ENCODE measurements at regions not wholly inside any gene's neighbourhood (a gene's known extent, or its start where the extent isn't known, plus 50 kb on each side); places are given as distances from the start of the nearest gene placed in this dataset.

DNA sequence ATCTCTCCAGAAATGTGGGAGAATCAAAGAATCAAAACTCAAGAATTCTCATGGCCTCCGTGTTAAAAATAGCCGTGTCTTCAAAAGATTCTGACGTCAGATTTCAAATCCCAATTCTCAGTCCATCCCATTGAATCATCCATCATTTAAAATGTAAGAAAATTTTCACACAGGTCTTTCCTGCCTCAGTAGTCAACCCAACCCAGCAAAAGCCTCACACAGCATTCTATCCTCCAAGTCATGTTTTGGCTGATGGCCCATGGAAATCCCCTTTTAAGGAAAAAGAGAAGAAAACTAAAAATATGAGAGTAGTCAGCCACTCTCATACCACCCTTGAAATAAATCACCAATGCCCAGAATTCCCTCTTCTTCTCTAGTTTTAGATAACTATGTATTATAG is 211.8 kb downstream of the C1D start (continued):
- TF ChIP-seq, protein P1, sequence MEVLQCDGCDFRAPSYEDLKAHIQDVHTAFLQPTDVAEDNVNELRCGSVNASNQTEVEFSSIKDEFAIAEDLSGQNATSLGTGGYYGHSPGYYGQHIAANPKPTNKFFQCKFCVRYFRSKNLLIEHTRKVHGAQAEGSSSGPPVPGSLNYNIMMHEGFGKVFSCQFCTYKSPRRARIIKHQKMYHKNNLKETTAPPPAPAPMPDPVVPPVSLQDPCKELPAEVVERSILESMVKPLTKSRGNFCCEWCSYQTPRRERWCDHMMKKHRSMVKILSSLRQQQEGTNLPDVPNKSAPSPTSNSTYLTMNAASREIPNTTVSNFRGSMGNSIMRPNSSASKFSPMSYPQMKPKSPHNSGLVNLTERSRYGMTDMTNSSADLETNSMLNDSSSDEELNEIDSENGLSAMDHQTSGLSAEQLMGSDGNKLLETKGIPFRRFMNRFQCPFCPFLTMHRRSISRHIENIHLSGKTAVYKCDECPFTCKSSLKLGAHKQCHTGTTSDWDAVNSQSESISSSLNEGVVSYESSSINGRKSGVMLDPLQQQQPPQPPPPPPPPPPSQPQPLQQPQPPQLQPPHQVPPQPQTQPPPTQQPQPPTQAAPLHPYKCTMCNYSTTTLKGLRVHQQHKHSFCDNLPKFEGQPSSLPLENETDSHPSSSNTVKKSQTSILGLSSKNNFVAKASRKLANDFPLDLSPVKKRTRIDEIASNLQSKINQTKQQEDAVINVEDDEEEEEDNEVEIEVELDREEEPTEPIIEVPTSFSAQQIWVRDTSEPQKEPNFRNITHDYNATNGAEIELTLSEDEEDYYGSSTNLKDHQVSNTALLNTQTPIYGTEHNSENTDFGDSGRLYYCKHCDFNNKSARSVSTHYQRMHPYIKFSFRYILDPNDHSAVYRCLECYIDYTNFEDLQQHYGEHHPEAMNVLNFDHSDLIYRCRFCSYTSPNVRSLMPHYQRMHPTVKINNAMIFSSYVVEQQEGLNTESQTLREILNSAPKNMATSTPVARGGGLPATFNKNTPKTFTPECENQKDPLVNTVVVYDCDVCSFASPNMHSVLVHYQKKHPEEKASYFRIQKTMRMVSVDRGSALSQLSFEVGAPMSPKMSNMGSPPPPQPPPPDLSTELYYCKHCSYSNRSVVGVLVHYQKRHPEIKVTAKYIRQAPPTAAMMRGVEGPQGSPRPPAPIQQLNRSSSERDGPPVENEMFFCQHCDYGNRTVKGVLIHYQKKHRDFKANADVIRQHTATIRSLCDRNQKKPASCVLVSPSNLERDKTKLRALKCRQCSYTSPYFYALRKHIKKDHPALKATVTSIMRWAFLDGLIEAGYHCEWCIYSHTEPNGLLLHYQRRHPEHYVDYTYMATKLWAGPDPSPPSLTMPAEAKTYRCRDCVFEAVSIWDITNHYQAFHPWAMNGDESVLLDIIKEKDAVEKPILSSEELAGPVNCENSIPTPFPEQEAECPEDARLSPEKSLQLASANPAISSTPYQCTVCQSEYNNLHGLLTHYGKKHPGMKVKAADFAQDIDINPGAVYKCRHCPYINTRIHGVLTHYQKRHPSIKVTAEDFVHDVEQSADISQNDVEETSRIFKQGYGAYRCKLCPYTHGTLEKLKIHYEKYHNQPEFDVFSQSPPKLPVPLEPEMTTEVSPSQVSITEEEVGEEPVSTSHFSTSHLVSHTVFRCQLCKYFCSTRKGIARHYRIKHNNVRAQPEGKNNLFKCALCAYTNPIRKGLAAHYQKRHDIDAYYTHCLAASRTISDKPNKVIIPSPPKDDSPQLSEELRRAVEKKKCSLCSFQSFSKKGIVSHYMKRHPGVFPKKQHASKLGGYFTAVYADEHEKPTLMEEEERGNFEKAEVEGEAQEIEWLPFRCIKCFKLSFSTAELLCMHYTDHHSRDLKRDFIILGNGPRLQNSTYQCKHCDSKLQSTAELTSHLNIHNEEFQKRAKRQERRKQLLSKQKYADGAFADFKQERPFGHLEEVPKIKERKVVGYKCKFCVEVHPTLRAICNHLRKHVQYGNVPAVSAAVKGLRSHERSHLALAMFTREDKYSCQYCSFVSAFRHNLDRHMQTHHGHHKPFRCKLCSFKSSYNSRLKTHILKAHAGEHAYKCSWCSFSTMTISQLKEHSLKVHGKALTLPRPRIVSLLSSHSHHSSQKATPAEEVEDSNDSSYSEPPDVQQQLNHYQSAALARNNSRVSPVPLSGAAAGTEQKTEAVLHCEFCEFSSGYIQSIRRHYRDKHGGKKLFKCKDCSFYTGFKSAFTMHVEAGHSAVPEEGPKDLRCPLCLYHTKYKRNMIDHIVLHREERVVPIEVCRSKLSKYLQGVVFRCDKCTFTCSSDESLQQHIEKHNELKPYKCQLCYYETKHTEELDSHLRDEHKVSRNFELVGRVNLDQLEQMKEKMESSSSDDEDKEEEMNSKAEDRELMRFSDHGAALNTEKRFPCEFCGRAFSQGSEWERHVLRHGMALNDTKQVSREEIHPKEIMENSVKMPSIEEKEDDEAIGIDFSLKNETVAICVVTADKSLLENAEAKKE (CRISPR knock-in tag; IDR thresholded peaks at IDR 0.05): no peak
- TF ChIP-seq JUNB (IDR thresholded peaks at IDR 0.05; ENCODE audit: unreplicated experiment) (no peak), EZH2phosphoT487 (IDR thresholded peaks at IDR 0.05; ENCODE audit: unreplicated experiment) (no peak), ZNF331 (CRISPR knock-in tag; IDR thresholded peaks at IDR 0.05; ENCODE audit: low read depth) (no peak), POLR2AphosphoS5 (IDR thresholded peaks at IDR 0.05; ENCODE audit: low read depth) (no peak), CREB1 (CRISPR knock-in tag; IDR thresholded peaks at IDR 0.05; ENCODE audit: low read depth) (no peak), NANOG (IDR thresholded peaks at IDR 0.05; ENCODE audit: borderline replicate concordance) (no peak)
- TF ChIP-seq, protein P2, sequence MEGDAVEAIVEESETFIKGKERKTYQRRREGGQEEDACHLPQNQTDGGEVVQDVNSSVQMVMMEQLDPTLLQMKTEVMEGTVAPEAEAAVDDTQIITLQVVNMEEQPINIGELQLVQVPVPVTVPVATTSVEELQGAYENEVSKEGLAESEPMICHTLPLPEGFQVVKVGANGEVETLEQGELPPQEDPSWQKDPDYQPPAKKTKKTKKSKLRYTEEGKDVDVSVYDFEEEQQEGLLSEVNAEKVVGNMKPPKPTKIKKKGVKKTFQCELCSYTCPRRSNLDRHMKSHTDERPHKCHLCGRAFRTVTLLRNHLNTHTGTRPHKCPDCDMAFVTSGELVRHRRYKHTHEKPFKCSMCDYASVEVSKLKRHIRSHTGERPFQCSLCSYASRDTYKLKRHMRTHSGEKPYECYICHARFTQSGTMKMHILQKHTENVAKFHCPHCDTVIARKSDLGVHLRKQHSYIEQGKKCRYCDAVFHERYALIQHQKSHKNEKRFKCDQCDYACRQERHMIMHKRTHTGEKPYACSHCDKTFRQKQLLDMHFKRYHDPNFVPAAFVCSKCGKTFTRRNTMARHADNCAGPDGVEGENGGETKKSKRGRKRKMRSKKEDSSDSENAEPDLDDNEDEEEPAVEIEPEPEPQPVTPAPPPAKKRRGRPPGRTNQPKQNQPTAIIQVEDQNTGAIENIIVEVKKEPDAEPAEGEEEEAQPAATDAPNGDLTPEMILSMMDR (conservative IDR thresholded peaks at IDR 0.05; ENCODE audit: low read depth in 2 of 2): no peak
- TF ChIP-seq, protein P3, sequence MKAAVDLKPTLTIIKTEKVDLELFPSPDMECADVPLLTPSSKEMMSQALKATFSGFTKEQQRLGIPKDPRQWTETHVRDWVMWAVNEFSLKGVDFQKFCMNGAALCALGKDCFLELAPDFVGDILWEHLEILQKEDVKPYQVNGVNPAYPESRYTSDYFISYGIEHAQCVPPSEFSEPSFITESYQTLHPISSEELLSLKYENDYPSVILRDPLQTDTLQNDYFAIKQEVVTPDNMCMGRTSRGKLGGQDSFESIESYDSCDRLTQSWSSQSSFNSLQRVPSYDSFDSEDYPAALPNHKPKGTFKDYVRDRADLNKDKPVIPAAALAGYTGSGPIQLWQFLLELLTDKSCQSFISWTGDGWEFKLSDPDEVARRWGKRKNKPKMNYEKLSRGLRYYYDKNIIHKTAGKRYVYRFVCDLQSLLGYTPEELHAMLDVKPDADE (IDR thresholded peaks at IDR 0.05): no peak
